IMR-90 (cell line): ENCODE measurements at regions not wholly inside any gene's neighbourhood (a gene's known extent, or its start where the extent isn't known, plus 50 kb on each side); places are given as distances from the start of the nearest gene placed in this dataset.

Source experiments
- ATAC-seq: fragments of 200-7000 bp; cut with Tn5 transposase; 2 replicates; pipeline ENCODE4 v1.9.1; 2020; ENCODE audit warnings: low read depth, mild to moderate bottlenecking, moderate library complexity
- BruUV-seq: library from RNA; stranded (reverse); fragments of 400-500 nt; replicated peaks from 2 replicates; lab custom pipeline; 2021; lab: Mats Ljungman, UMichigan
- CTCF ChIA-PET: fragments of 300-600 bp; formaldehyde crosslinking; extraction: SDS; loops from one replicate; lab custom pipeline; 2021; ENCODE audit warnings: antibody characterized with exemption; lab: Yijun Ruan, JAX
- POLR2A ChIA-PET: fragments of 300-600 bp; sonication (Branson Sonifier 250); formaldehyde crosslinking; loops from one replicate; lab custom pipeline; 2022; ENCODE audit warnings: antibody characterized with exemption; ENCODE audit not compliant: unreplicated experiment; lab: Charles Lee
- DNase-seq: peaks from one replicate; pipeline ENCODE4 v3.0.0; 2013
- H2AFZ ChIP-seq: replicated peaks from 2 replicates; pipeline ENCODE3; 2013; ENCODE audit warnings: low read length, mild to moderate bottlenecking; ENCODE audit not compliant: poor library complexity
- H2AK5ac ChIP-seq: 2 replicates; pipeline ENCODE4 v1.6.1; 2013; ENCODE audit warnings: low read depth, low read length, inconsistent platforms
- H2AK9ac ChIP-seq: replicated peaks from 2 replicates; pipeline ENCODE3; 2013; ENCODE audit warnings: mild to moderate bottlenecking, low read depth, low read length, moderate library complexity; ENCODE audit not compliant: poor library complexity
- H2BK120ac ChIP-seq: 2 replicates; pipeline ENCODE4 v1.6.1; 2013; ENCODE audit warnings: low read depth, low read length, inconsistent platforms
- H2BK15ac ChIP-seq: 3 replicates; pipeline ENCODE4 v1.6.1; 2013; ENCODE audit warnings: low read depth, low read length, inconsistent platforms
- H2BK20ac ChIP-seq: 2 replicates; pipeline ENCODE4 v1.6.1; 2013; ENCODE audit warnings: low read depth, mild to moderate bottlenecking, inconsistent platforms, low read length, moderate library complexity
- H2BK5ac ChIP-seq: 2 replicates; pipeline ENCODE4 v1.6.1; 2013; ENCODE audit warnings: mild to moderate bottlenecking, low read depth, low read length, inconsistent platforms; ENCODE audit not compliant: poor library complexity, severe bottlenecking
- H3K14ac ChIP-seq: replicated peaks from 2 replicates; pipeline ENCODE4 v1.6.1; 2013; ENCODE audit warnings: low read depth, low read length, inconsistent platforms
- H3K18ac ChIP-seq: 2 replicates; pipeline ENCODE4 v1.6.1; 2013; ENCODE audit warnings: low read depth, low read length, control low read depth
- H3K23ac ChIP-seq: 2 replicates; pipeline ENCODE4 v1.6.1; 2013; ENCODE audit warnings: low read depth, low read length, inconsistent platforms
- H3K27ac ChIP-seq: 2 replicates; pipeline ENCODE4 v1.5.1; 2013; ENCODE audit warnings: mild to moderate bottlenecking, control low read depth, low read length; ENCODE audit not compliant: insufficient read depth
- H3K27me3 ChIP-seq: 2 replicates; pipeline ENCODE4 v1.6.1; 2013; ENCODE audit warnings: low read length; ENCODE audit not compliant: control insufficient read depth, insufficient read depth
- H3K36me3 ChIP-seq: 2 replicates; pipeline ENCODE4 v1.6.1; 2013; ENCODE audit warnings: low read length, mixed read lengths; ENCODE audit not compliant: control insufficient read depth, insufficient read depth
- H3K4ac ChIP-seq: 2 replicates; pipeline ENCODE4 v1.6.1; 2013; ENCODE audit warnings: low read depth, low read length, inconsistent platforms
- H3K4me1 ChIP-seq: 2 replicates; pipeline ENCODE4 v1.6.1; 2013; ENCODE audit warnings: low read length, mixed read lengths; ENCODE audit not compliant: control insufficient read depth, insufficient read depth
- H3K4me2 ChIP-seq: 2 replicates; pipeline ENCODE4 v1.6.1; 2013; ENCODE audit warnings: low read depth, mild to moderate bottlenecking, control low read depth, low read length, moderate library complexity
- H3K4me3 ChIP-seq: 2 replicates; pipeline ENCODE4 v1.5.1; 2013; ENCODE audit warnings: low read depth, mild to moderate bottlenecking, control low read depth, low read length, moderate library complexity; ENCODE audit not compliant: insufficient read depth
- H3K56ac ChIP-seq: 2 replicates; pipeline ENCODE4 v1.6.1; 2013; ENCODE audit warnings: low read length, inconsistent platforms; ENCODE audit not compliant: insufficient read depth; ENCODE audit errors: extremely low read depth
- H3K79me1 ChIP-seq, 2 experiments: 2 replicates each; pipeline ENCODE4 v1.6.1; 2013; ENCODE audit warnings: low read length in 2 of 2, inconsistent platforms in 1 of 2, low read depth in 1 of 2
- H3K9ac ChIP-seq: 2 replicates; pipeline ENCODE4 v1.6.1; 2013; ENCODE audit warnings: low read depth, low read length, control low read depth
- H3K9me1 ChIP-seq: 2 replicates; pipeline ENCODE4 v1.6.1; 2013; ENCODE audit warnings: low read length, inconsistent platforms; ENCODE audit not compliant: insufficient read depth
- H3K9me3 ChIP-seq: 2 replicates; pipeline ENCODE4 v1.6.1; 2013; ENCODE audit warnings: low read length; ENCODE audit not compliant: control insufficient read depth, insufficient read depth
- H4K20me1 ChIP-seq: 2 replicates; pipeline ENCODE4 v1.6.1; 2013; ENCODE audit warnings: low read length, inconsistent platforms; ENCODE audit not compliant: insufficient read depth
- H4K5ac ChIP-seq: 2 replicates; pipeline ENCODE4 v1.6.1; 2013; ENCODE audit warnings: mild to moderate bottlenecking, low read depth, low read length, control low read depth
- H4K8ac ChIP-seq, 2 experiments: 2 replicates each; pipeline ENCODE4 v1.6.1; 2013; ENCODE audit warnings: low read depth in 2 of 2, low read length in 2 of 2, control low read depth in 1 of 2, inconsistent platforms in 1 of 2
- H4K91ac ChIP-seq: 2 replicates; pipeline ENCODE4 v1.6.1; 2013; ENCODE audit warnings: low read depth, low read length, inconsistent platforms; ENCODE audit not compliant: insufficient read depth
- BHLHE40 ChIP-seq: fragments of 150-350 bp; IDR thresholded peaks from 2 replicates; pipeline ENCODE4 v1.6.1; 2016; ENCODE audit warnings: mild to moderate bottlenecking, low read depth, low read length
- CEBPB ChIP-seq: IDR thresholded peaks from 2 replicates; pipeline ENCODE4 v1.6.1; 2012; ENCODE audit warnings: low read depth, low read length, improper control_type of control experiment
- CHD1 ChIP-seq: IDR thresholded peaks from 2 replicates; pipeline ENCODE4 v1.6.1; 2012; ENCODE audit warnings: low read depth, low read length, improper control_type of control experiment
- CTCF ChIP-seq: conservative IDR thresholded peaks from 2 replicates; pipeline ENCODE4 v1.5.1; 2012; ENCODE audit warnings: mild to moderate bottlenecking, low read depth, low read length, improper control_type of control experiment
- ELK1 ChIP-seq: fragments of 150-350 bp; IDR thresholded peaks from 2 replicates; pipeline ENCODE4 v1.6.1; 2016; ENCODE audit warnings: low read depth, mild to moderate bottlenecking, low read length, moderate library complexity, borderline replicate concordance
- FOS ChIP-seq: fragments of 150-350 bp; IDR thresholded peaks from 2 replicates; pipeline ENCODE4 v1.6.1; 2016; ENCODE audit warnings: low read depth, low read length
- MAFK ChIP-seq: IDR thresholded peaks from 2 replicates; pipeline ENCODE4 v1.6.1; 2012; ENCODE audit warnings: low read depth, low read length, improper control_type of control experiment
- MAZ ChIP-seq: IDR thresholded peaks from 2 replicates; pipeline ENCODE4 v1.6.1; 2012; ENCODE audit warnings: low read depth, mild to moderate bottlenecking, low read length, improper control_type of control experiment, moderate library complexity, borderline replicate concordance
- MXI1 ChIP-seq: IDR thresholded peaks from 2 replicates; pipeline ENCODE4 v1.6.1; 2012; ENCODE audit warnings: low read depth, mild to moderate bottlenecking, low read length, moderate library complexity, borderline replicate concordance
- POLR2A ChIP-seq: IDR thresholded peaks from 2 replicates; pipeline ENCODE4 v1.6.1; 2012; ENCODE audit warnings: mild to moderate bottlenecking, low read depth, low read length
- RAD21 ChIP-seq: IDR thresholded peaks from 2 replicates; pipeline ENCODE4 v1.6.1; 2012; ENCODE audit warnings: low read length, improper control_type of control experiment
- RCOR1 ChIP-seq: IDR thresholded peaks from 2 replicates; pipeline ENCODE4 v1.6.1; 2012; ENCODE audit warnings: mild to moderate bottlenecking, low read length, improper control_type of control experiment; ENCODE audit not compliant: insufficient replicate concordance
- RFX5 ChIP-seq: IDR thresholded peaks from 2 replicates; pipeline ENCODE4 v1.8.0; 2012; ENCODE audit warnings: low read depth, mild to moderate bottlenecking, low read length, moderate library complexity
- SMC3 ChIP-seq: fragments of 150-350 bp; IDR thresholded peaks from 2 replicates; pipeline ENCODE4 v1.6.1; 2016; ENCODE audit warnings: low read depth, mild to moderate bottlenecking, antibody characterized with exemption, low read length, moderate library complexity
- USF2 ChIP-seq: fragments of 150-350 bp; IDR thresholded peaks from 2 replicates; pipeline ENCODE4 v1.6.1; 2017; ENCODE audit warnings: mild to moderate bottlenecking, antibody characterized with exemption, low read length, low read depth
- WGBS, 2 experiments: methylation state at CpG; one replicate each; pipeline versions ENCODE4 v1.1.5 to v1.1.7; 2013; ENCODE audit warnings: missing lambda C conversion rate in 2 of 2; ENCODE audit not compliant: insufficient read length in 1 of 2; ENCODE audit errors: extremely low coverage in 2 of 2; 5-methylcytosine and 5-hydroxymethylcytosine counted together
- dilution Hi-C: fragments of 300-500 bp; cut with HindIII; formaldehyde crosslinking; loops from one replicate; pipeline ENCODE4 v1.14.3; 2018; ENCODE audit warnings: low sequenced_read_pairs; ENCODE audit not compliant: unreplicated experiment
- in situ Hi-C: fragments of 300-500 bp; cut with MboI; formaldehyde crosslinking; loops from 3 replicates; pipeline ENCODE4 v1.14.3; 2019; ENCODE audit warnings: low sequenced_read_pairs, inconsistent platforms, mixed read lengths
- intact Hi-C: fragments of 100-400 bp; cut with micrococcal nuclease; formaldehyde crosslinking; loops from 2 replicates; pipeline ENCODE4 v1.10.0; 2022

- H3K9me1 ChIP-seq, result no peaks in the 10 kb centered on the region
- H2AK9ac ChIP-seq, result no peak overlapping the region
- no peak overlapping the region for H3K56ac ChIP-seq
- no CpG with 5 or more reads among the region's 6 CpGs for WGBS, 2 experiments
- no peak overlapping the region for H3K27ac ChIP-seq
- no peaks in the 10 kb centered on the region for H3K4me1 ChIP-seq
- no peak overlapping the region for H3K18ac ChIP-seq
- CTCF ChIA-PET, result no interaction called here
- TF ChIP-seq CHD1, result no peak
- no peak for TF ChIP-seq CEBPB
- no peak for TF ChIP-seq ELK1
- TF ChIP-seq CTCF, result no peak
- no peak for TF ChIP-seq FOS
- no peak for TF ChIP-seq RAD21
- no peak for TF ChIP-seq POLR2A
- TF ChIP-seq RFX5, result no peak
- TF ChIP-seq SMC3, result no peak
- TF ChIP-seq MXI1, result no peak
- no peak for TF ChIP-seq MAFK
- no peak for TF ChIP-seq MAZ
- no peak for TF ChIP-seq BHLHE40
- no peak for TF ChIP-seq USF2
- no peak for TF ChIP-seq RCOR1
- H3K23ac ChIP-seq, result no peak overlapping the region
- BruUV-seq, result no TSS peak
- no peak overlapping the region for H2AFZ ChIP-seq
- POLR2A ChIA-PET, result no interaction called here
- H2BK15ac ChIP-seq, result no peak overlapping the region
- no peak overlapping the region for H4K91ac ChIP-seq
- no peaks in the 10 kb centered on the region for H3K27me3 ChIP-seq
- no peak overlapping the region for H2BK20ac ChIP-seq
- H3K36me3 ChIP-seq, result no peaks in the 10 kb centered on the region
- H3K9ac ChIP-seq, result no peak overlapping the region
- no peak overlapping the region for H3K4ac ChIP-seq
- no peak overlapping the region for H2BK120ac ChIP-seq
- H4K5ac ChIP-seq, result no peak overlapping the region
- no peak overlapping the region for H4K8ac ChIP-seq
- H2AK5ac ChIP-seq, result no peak overlapping the region
- no peaks in the 10 kb centered on the region for H3K9me3 ChIP-seq
- intact Hi-C loops, result no loop called here
- no peak overlapping the region for H3K14ac ChIP-seq
- H3K79me1 ChIP-seq, result no peaks in the 10 kb centered on the region
- ATAC-seq (no peak), DNase-seq (no peak)
- H3K4me2 ChIP-seq, result no peak overlapping the region
- in situ Hi-C loops, result no loop called here
- dilution Hi-C loops, result no loop called here
- no peaks in the 10 kb centered on the region for H4K20me1 ChIP-seq
- H2BK5ac ChIP-seq, result no peak overlapping the region
- H3K4me3 ChIP-seq, result no peak overlapping the region
Observed at GRCh38 chr21:27257226-27257625, 290.3 kb upstream of the ADAMTS5 start.
